ENCODE measurements at regions not wholly inside any gene's neighbourhood (a gene's known extent, or its start where the extent isn't known, plus 50 kb on each side); places are given as distances from the start of the nearest gene placed in this dataset.

GRCh38 chr5:176161431-176161830 lies 76.8 kb upstream of the SIMC1 start:
- ChIA-PET CTCF (no interaction called here), POLR2A (no interaction called here)
- Histone ChIP-seq H3K4me3 (ENCODE audit: low read depth in 2 of 2, low read length in 2 of 2) (no peak overlapping the region), H3K9me3 (ENCODE audit: control insufficient read depth, insufficient read depth, low read depth, low read length) (no peaks in the 10 kb centered on the region), H3K27ac (ENCODE audit: low read length) (no peak overlapping the region), H3K4me1 (ENCODE audit: control insufficient read depth, insufficient read depth, low read length) (no peaks in the 10 kb centered on the region), H3K36me3 (ENCODE audit: control insufficient read depth, insufficient read depth, low read length) (no peaks in the 10 kb centered on the region), H3K27me3 (ENCODE audit: control insufficient read depth, insufficient read depth, low read length) (peaks cover 41% of the 10 kb centered on the region)
- in situ Hi-C loops (cut with HindIII; ENCODE audit: low pct_unique_long_range_greater_than_20kb, low sequenced_read_pairs), result no loop called here
- intact Hi-C loops (cut with micrococcal nuclease; ENCODE audit: unreplicated experiment), result no loop called here
- BruUV-seq (replicated peaks), result no TSS peak
- no peak for TF ChIP-seq POLR2AphosphoS5 (IDR thresholded peaks at IDR 0.05; ENCODE audit: low read depth, low read length)
- TF ChIP-seq REST (IDR thresholded peaks at IDR 0.05; ENCODE audit: insufficient read depth in 1 of 2, low read depth in 2 of 2, low read length in 1 of 2), result no peak
- no peak for TF ChIP-seq TCF7L2 (IDR thresholded peaks at IDR 0.05; ENCODE audit: low read depth, low read length)
- TF ChIP-seq SIN3A (IDR thresholded peaks at IDR 0.05; ENCODE audit: borderline replicate concordance, insufficient read depth, low read depth, low read length), result no peak
- no peak for TF ChIP-seq CTCF (IDR thresholded peaks at IDR 0.05)
- ATAC-seq, result no peak
- no peak for DNase-seq (ENCODE audit: low read depth, low spot score)

DNA sequence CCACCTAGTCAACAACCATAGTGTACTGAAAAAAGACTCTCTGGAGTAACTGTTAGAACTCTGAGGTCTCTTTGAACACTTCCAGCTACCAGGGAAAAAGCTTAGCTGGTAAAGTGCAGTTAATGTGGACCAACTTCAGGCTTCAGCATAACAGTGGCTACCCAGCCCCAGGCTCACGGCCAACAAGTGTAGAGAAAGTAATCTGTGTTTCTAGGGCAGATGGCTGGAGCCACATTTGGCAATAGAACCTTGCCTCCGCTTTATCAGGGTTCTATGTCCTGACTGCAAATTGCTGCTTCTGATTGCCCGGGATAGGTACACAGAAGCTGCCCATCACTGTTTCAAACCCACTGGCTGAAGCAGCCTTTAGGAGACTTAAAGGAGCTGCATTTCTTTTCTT lies 76.0 kb upstream of the SIMC1 start:
- Histone ChIP-seq H3K36me3 (ENCODE audit: control insufficient read depth, insufficient read depth, low read length) (no peaks in the 10 kb centered on the region), H3K4me1 (ENCODE audit: control insufficient read depth, insufficient read depth, low read length) (no peaks in the 10 kb centered on the region), H3K27me3 (ENCODE audit: control insufficient read depth, insufficient read depth, low read length) (peaks cover 34% of the 10 kb centered on the region), H3K27ac (ENCODE audit: low read length) (no peak overlapping the region), H3K4me3 (ENCODE audit: low read depth in 2 of 2, low read length in 2 of 2) (no peak overlapping the region), H3K9me3 (ENCODE audit: control insufficient read depth, insufficient read depth, low read depth, low read length) (no peaks in the 10 kb centered on the region)
- DNase-seq (ENCODE audit: low read depth, low spot score), result no peak
- POLR2A ChIA-PET, result no interaction called here
- no peak for ATAC-seq
- in situ Hi-C loops (cut with HindIII; ENCODE audit: low pct_unique_long_range_greater_than_20kb, low sequenced_read_pairs) (no loop called here), intact Hi-C loops (cut with micrococcal nuclease; ENCODE audit: unreplicated experiment) (no loop called here)
- no peak for TF ChIP-seq CTCF (IDR thresholded peaks at IDR 0.05)
- TF ChIP-seq SIN3A (IDR thresholded peaks at IDR 0.05; ENCODE audit: borderline replicate concordance, insufficient read depth, low read depth, low read length), result no peak
- TF ChIP-seq TCF7L2 (IDR thresholded peaks at IDR 0.05; ENCODE audit: low read depth, low read length), result no peak
- no peak for TF ChIP-seq POLR2AphosphoS5 (IDR thresholded peaks at IDR 0.05; ENCODE audit: low read depth, low read length)
- no peak for TF ChIP-seq REST (IDR thresholded peaks at IDR 0.05; ENCODE audit: insufficient read depth in 1 of 2, low read depth in 2 of 2, low read length in 1 of 2)
- CTCF ChIA-PET, result no interaction called here
- no TSS peak for BruUV-seq (replicated peaks)

Measured in Panc1 (cell line).